Uterus (tissue), 2 donors: ENCODE measurements at regions not wholly inside any gene's neighbourhood (a gene's known extent, or its start where the extent isn't known, plus 50 kb on each side); places are given as distances from the start of the nearest gene placed in this dataset.

Experiments
- POLR2A ChIP-seq, 2 donors: fragments of 450-650 bp; IDR thresholded peaks; one replicate each; pipeline ENCODE4 v1.6.1; 2016; ENCODE audit warnings: antibody characterized with exemption in 2 of 2, mild to moderate bottlenecking in 1 of 2, moderate library complexity in 1 of 2
- TF ChIP-seq, protein P1 (sequence below), 4 experiments: fragments of 200-600 bp in 2 of 4; fragments of 450-650 bp in 2 of 4; sonication (generic) in 2 of 4; IDR thresholded peaks; one replicate each; pipeline ENCODE4 v1.5.1; 2016 to 2019; ENCODE audit warnings: antibody characterized with exemption in 4 of 4, mild to moderate bottlenecking in 2 of 4, moderate library complexity in 1 of 4

DNA sequence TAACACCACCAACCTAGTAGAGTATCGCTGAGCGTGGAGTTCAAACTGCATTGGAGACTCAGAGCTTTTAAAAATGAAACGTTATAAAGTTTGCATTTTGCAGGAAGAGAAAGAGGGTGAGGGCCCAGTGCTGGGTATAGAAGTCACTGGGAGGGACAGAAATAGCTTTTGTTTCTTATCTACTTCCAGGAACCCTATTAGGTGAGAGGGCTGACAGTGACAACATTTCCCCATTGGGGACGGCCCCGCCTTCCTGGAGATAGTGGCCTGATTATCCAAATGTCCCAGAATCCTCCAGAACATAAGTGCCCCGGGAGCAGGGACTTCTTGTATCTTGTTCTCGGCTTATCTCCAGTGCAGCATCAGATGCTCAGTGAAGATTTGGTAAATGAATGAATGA, 574.9 kb downstream of the PTPRU start:
- no peak for TF ChIP-seq POLR2A (IDR thresholded peaks at IDR 0.05)
- TF ChIP-seq, protein P1, sequence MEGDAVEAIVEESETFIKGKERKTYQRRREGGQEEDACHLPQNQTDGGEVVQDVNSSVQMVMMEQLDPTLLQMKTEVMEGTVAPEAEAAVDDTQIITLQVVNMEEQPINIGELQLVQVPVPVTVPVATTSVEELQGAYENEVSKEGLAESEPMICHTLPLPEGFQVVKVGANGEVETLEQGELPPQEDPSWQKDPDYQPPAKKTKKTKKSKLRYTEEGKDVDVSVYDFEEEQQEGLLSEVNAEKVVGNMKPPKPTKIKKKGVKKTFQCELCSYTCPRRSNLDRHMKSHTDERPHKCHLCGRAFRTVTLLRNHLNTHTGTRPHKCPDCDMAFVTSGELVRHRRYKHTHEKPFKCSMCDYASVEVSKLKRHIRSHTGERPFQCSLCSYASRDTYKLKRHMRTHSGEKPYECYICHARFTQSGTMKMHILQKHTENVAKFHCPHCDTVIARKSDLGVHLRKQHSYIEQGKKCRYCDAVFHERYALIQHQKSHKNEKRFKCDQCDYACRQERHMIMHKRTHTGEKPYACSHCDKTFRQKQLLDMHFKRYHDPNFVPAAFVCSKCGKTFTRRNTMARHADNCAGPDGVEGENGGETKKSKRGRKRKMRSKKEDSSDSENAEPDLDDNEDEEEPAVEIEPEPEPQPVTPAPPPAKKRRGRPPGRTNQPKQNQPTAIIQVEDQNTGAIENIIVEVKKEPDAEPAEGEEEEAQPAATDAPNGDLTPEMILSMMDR (IDR thresholded peaks at IDR 0.05), result no peak
